ENCODE measurements at regions not wholly inside any gene's neighbourhood (a gene's known extent, or its start where the extent isn't known, plus 50 kb on each side); places are given as distances from the start of the nearest gene placed in this dataset.

DNA sequence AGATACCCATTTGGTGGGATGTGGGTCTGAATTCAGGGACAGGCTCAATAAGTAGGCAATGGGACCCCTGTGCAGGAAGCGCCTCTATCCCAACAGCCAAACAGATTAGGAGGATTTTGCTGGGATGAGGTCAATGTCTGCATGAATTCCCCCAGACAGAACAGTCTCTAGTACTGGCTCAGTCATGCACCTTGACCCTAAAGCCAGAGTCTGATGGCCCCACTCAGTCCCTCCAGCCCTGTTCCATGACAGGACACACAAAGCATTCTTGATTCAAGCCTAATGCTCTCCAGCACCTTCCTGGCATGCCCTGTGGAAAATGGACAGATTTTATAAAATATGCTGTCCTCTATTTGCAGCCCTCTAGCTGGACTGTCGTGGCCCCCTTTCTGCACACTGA is 49.8 kb upstream of the RAB6D start:
- Histone ChIP-seq H3K4me1 (ENCODE audit: control insufficient read depth in 1 of 2, insufficient read depth in 2 of 2, low read depth in 1 of 2, low read length in 1 of 2) (no peaks in the 10 kb centered on the region; a peak in 1 of 4 replicates), H3K4me2 (no peak overlapping the region), H4K20me1 (ENCODE audit: insufficient read depth) (no peaks in the 10 kb centered on the region), H3F3A (replicated peaks; ENCODE audit: insufficient read depth) (no peaks in the 10 kb centered on the region), H3K9me3 (no peaks in the 10 kb centered on the region), H3K27ac (ENCODE audit: low read depth in 2 of 2, low read length in 1 of 2) (no peak overlapping the region), H3K79me2 (ENCODE audit: insufficient read depth) (no peaks in the 10 kb centered on the region), H2AFZ (ENCODE audit: low read depth) (no peak overlapping the region), H3K9me2 (no peaks in the 10 kb centered on the region), H3K36me3 (replicated peaks in 1 of 2; ENCODE audit: control insufficient read depth in 1 of 2, insufficient read depth in 2 of 2, low read length in 1 of 2) (no peaks in the 10 kb centered on the region), H3K9ac (no peak overlapping the region), H3K4me3 (ENCODE audit: low read depth in 2 of 2, low read length in 1 of 2) (no peak overlapping the region), H3K27me3 (ENCODE audit: insufficient read depth) (peaks cover 6% of the 10 kb centered on the region; the same call in 1 of the 2 replicates)
- 9% methylated on average over 1 of the region's 2 CpGs for WGBS (ENCODE audit: low lambda C conversion rate)
- TF ChIP-seq SMC3 (IDR thresholded peaks at IDR 0.05; ENCODE audit: low read depth, low read length) (no peak), RFX5 (IDR thresholded peaks at IDR 0.05; ENCODE audit: low read length) (no peak)
- DNase-seq: no peak
- CTCF ChIA-PET: interaction anchor here (0.7 to 2.4 kb wide), 21 partner anchors 9 to 389 kb away, joined by 3 to 34 read pairs (median 3); partner anchors contain the start of gene MZT2A
- POLR2A ChIA-PET: no interaction called here
